Fibroblast of pulmonary artery (primary cell): ENCODE measurements at regions not wholly inside any gene's neighbourhood (a gene's known extent, or its start where the extent isn't known, plus 50 kb on each side); places are given as distances from the start of the nearest gene placed in this dataset.

Experiments used
- DNase-seq: peaks from one replicate; pipeline ENCODE4 v3.0.0-alpha.2; 2010; ENCODE audit warnings: low read depth
- H3K4me3 ChIP-seq: replicated peaks from 2 replicates; pipeline ENCODE4 v1.5.1; 2011; ENCODE audit warnings: low read depth, mild to moderate bottlenecking, control low read depth, low read length, moderate library complexity
- TF ChIP-seq, protein P1 (sequence below): IDR thresholded peaks from 2 replicates; pipeline ENCODE4 v1.5.1; 2011; ENCODE audit warnings: mild to moderate bottlenecking, control low read depth, low read length, inconsistent platforms; ENCODE audit errors: missing control alignments

DNA sequence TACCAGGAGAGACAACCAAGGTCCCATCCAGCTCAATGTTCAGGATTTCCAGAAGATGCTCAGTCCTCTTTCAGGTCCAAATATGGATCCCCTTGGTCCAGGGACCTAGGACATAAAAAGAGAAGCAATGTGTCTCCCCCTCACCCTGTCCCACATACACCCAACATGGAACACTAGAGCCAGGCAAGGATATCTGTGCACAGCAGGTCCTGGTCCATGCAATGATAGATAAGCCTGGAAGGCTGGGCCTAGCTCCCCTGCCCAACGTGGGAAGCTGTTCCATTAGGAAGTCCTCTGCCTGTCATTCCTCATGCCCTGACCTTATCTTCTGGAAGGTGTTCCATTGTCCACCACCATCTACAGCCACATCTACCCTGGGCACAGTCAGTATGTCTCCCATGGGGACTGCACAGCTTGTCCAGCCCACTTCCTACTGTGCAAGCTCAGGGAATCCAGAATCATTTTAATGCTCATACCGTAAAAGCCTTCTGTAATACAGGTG lies 1434.8 kb downstream of the TBC1D22A start:
- DNase-seq = no peak

DNA sequence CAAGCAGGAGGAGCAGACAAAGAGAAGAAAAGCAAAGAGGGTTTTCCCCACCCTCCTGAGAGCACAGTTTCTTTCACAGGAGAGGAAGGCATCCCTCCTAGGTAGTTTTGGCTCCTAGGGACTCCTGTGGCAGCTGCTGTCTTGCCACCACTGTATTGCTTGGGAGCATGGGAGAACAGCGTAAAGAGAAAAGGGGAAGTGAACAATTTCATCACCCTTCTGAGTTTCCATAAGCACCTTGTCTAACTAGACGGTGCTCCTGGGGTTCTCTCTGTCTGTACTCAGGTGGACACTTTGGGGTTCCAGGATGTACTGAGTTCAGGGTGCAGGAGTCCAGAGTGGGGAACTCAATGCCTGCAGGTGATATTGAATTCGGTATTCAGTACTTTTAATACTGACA lies 1430.5 kb downstream of the TBC1D22A start:
- TF ChIP-seq, protein P1, sequence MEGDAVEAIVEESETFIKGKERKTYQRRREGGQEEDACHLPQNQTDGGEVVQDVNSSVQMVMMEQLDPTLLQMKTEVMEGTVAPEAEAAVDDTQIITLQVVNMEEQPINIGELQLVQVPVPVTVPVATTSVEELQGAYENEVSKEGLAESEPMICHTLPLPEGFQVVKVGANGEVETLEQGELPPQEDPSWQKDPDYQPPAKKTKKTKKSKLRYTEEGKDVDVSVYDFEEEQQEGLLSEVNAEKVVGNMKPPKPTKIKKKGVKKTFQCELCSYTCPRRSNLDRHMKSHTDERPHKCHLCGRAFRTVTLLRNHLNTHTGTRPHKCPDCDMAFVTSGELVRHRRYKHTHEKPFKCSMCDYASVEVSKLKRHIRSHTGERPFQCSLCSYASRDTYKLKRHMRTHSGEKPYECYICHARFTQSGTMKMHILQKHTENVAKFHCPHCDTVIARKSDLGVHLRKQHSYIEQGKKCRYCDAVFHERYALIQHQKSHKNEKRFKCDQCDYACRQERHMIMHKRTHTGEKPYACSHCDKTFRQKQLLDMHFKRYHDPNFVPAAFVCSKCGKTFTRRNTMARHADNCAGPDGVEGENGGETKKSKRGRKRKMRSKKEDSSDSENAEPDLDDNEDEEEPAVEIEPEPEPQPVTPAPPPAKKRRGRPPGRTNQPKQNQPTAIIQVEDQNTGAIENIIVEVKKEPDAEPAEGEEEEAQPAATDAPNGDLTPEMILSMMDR = no peak
- no peak for DNase-seq
- H3K4me3 ChIP-seq = no peak overlapping the region

More for the DNA sequence above, 1434.8 kb downstream of the TBC1D22A start:
- H3K4me3 ChIP-seq = no peak overlapping the region
- TF ChIP-seq, protein P1 = no peak

DNA sequence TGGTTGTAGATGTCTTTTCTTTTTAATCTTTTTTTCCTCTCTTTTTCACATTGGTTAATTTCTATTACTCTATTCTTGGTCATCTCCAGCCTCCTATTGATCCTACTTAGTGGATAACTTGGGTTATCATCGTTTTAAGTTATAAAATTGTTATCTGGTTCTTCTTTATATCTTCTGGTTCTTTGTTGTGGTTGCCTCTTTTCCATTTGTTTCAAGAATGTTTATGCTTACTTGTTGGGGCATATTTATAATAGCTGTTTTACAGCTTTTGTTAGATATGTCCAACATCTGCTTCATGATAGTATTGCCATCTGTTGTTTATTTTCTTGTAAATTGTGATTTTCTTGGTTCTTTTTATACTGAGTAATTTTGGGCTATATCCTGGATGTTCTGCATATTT lies 1429.6 kb downstream of the TBC1D22A start:
- TF ChIP-seq, protein P1 = no peak
- DNase-seq = no peak
- no peak overlapping the region for H3K4me3 ChIP-seq

DNA sequence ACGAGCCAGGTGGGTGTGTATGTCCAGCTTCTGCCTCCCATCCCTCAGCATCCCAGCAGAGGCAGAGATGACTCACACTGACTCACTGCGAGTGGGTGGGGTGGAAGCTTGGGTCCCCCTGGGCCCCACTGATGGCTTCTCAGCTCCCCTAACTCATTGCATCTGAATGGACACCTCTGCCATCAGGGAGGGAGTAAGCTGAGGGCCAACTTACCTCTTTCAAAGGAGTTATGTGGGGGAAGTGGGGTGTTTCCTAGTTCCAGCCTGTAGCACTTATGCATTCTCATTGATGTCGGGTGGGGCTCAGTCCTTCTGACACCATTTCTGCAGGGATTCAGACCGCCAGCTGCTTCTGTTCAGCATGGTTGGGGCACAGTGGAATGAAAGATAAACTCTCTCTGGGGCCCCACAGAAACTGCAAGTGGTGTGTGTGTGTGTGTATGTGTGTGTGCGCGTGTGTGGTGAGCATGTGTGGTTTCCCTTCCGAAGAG lies 1425.8 kb downstream of the TBC1D22A start:
- H3K4me3 ChIP-seq = no peak overlapping the region
- DNase-seq = no peak
- TF ChIP-seq, protein P1 = no peak

DNA sequence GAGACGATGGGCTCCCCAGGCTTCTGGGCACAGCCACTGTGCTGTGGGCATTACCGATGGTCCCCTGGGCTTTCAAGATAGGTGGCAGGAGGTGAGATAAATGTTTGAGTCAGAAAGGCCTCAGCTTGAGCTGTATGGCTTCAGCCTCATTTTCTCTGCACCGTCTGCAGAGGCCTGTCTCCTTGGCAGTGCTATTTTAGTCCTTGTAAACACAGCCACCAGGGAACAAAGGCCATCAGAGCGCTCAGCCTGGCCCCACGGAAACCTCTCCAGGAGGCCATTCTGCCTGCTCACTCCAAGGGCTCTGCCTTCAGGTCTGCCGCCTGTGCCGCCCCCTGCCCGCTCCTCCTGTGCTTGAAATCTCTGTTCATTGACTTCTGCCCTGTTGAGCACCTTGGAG lies 1424.9 kb downstream of the TBC1D22A start:
- no peak overlapping the region for H3K4me3 ChIP-seq
- DNase-seq = no peak
- TF ChIP-seq, protein P1 = no peak

DNA sequence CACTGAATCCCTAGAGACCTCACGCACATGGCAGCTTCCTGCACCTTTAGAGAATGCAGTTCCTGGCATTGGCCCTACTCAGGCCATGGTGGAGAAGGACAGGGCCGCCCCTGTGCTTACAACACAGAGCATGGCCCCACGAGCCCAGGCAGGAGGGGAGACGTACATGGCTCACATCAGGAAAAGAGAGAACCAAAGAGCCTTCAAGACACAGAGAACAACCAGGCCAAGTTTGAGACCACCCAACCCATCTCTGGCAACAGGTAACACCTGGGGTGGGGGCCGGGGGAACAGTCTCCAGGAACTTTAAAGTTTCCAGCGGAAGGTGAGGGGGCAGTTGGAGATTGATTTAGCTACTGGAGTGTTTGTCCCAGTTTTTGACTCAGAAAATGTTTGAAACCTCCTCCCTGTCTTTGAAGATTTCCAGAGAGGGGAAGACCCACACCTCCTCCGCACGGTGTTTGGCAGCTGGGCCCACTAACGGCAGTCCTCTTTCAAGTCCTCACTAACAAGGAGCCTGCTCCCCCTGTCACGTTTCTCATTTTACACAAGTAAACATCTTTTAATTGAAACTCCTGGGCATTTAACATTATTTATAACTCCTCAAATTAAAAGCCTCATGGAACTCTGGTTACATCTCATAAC lies 1423.8 kb downstream of the TBC1D22A start:
- TF ChIP-seq, protein P1 = no peak
- no peak for DNase-seq
- no peak overlapping the region for H3K4me3 ChIP-seq
